Caco-2 (cell line): ENCODE measurements at regions not wholly inside any gene's neighbourhood (a gene's known extent, or its start where the extent isn't known, plus 50 kb on each side); places are given as distances from the start of the nearest gene placed in this dataset.

Experiments used
- BruUV-seq: library from RNA; stranded (reverse); fragments of 400-500 nt; replicated peaks from 2 replicates; lab custom pipeline; 2021; lab: Mats Ljungman, UMichigan
- CTCF ChIA-PET: fragments of 300-600 bp; sonication (Branson Sonifier 250); formaldehyde crosslinking; loops from one replicate; lab custom pipeline; 2022; ENCODE audit warnings: antibody characterized with exemption; lab: Charles Lee
- POLR2A ChIA-PET: fragments of 300-600 bp; sonication (Branson Sonifier 250); formaldehyde crosslinking; loops from one replicate; lab custom pipeline; 2022; ENCODE audit warnings: antibody characterized with exemption; lab: Charles Lee
- DNase-seq, 2 experiments: peaks; one replicate each; pipeline versions ENCODE4 v3.0.0 to v3.0.0-alpha.2; 2020 to 2022
- H3K27me3 ChIP-seq: replicated peaks from 2 replicates; pipeline ENCODE4 v1.6.0; 2011; ENCODE audit warnings: low read length; ENCODE audit not compliant: control insufficient read depth, insufficient read depth
- H3K36me3 ChIP-seq: 2 replicates; pipeline ENCODE4 v1.5.1; 2011; ENCODE audit warnings: low read length; ENCODE audit not compliant: control insufficient read depth, insufficient read depth
- H3K4me1 ChIP-seq: fragments of 250-450 bp; sonication (Bioruptor Pico); 2 replicates; pipeline ENCODE4 v1.5.1; 2020; ENCODE audit warnings: mild to moderate bottlenecking
- H3K4me3 ChIP-seq: 2 replicates; pipeline ENCODE4 v1.5.1; 2011; ENCODE audit warnings: low read depth, mild to moderate bottlenecking, control low read depth, low read length
- H3K9me3 ChIP-seq: fragments of 250-450 bp; sonication (Bioruptor Pico); 2 replicates; pipeline ENCODE4 v1.5.1; 2020; ENCODE audit warnings: mild to moderate bottlenecking, moderate library complexity
- H3K27ac Mint-ChIP-seq: one replicate; pipeline ENCODE4 v1.8.0; 2022; ENCODE audit warnings: mixed read lengths; ENCODE audit not compliant: unreplicated experiment
- H3K27me3 Mint-ChIP-seq: one replicate; pipeline ENCODE4 v1.8.0; 2022; ENCODE audit warnings: mixed read lengths; ENCODE audit not compliant: insufficient read depth, unreplicated experiment
- H3K36me3 Mint-ChIP-seq: one replicate; pipeline ENCODE4 v1.8.0; 2022; ENCODE audit warnings: mild to moderate bottlenecking, mixed read lengths; ENCODE audit not compliant: insufficient read depth, unreplicated experiment
- H3K4me1 Mint-ChIP-seq: one replicate; pipeline ENCODE4 v1.8.0; 2022; ENCODE audit warnings: low read depth, mixed read lengths; ENCODE audit not compliant: unreplicated experiment
- H3K4me3 Mint-ChIP-seq: one replicate; pipeline ENCODE4 v1.8.0; 2022; ENCODE audit warnings: mild to moderate bottlenecking, moderate library complexity, mixed read lengths; ENCODE audit not compliant: unreplicated experiment
- H3K9me3 Mint-ChIP-seq: one replicate; pipeline ENCODE4 v1.8.0; 2022; ENCODE audit warnings: mixed read lengths; ENCODE audit not compliant: unreplicated experiment
- CTCF ChIP-seq, 2 experiments: fragments of 200-600 bp in 1 of 2; IDR thresholded peaks; 1 replicate in 1 of 2; 2 replicates in 1 of 2; pipeline versions ENCODE4 v1.5.1 to v1.8.0; 2011 to 2022; ENCODE audit warnings: antibody characterized with exemption in 1 of 2, control low read depth in 1 of 2, inconsistent platforms in 1 of 2, low read depth in 1 of 2, low read length in 1 of 2, mild to moderate bottlenecking in 1 of 2, moderate library complexity in 1 of 2; ENCODE audit not compliant: insufficient read depth in 1 of 2, severe bottlenecking in 1 of 2, unreplicated experiment in 1 of 2
- intact Hi-C: fragments of 100-400 bp; cut with micrococcal nuclease; formaldehyde crosslinking; loops from one replicate; pipeline ENCODE4 v1.10.0; 2022; ENCODE audit not compliant: unreplicated experiment

- DNase-seq: no peak
- POLR2A ChIA-PET: no interaction called here
- intact Hi-C loops: no loop called here
Measured at GRCh38 chr1:90174246-90174645, 179.3 kb downstream of the ZNF326 start.

GRCh38 chr1:90162216-90162615, 167.3 kb downstream of the ZNF326 start:
- H3K9me3 ChIP-seq: no peaks in the 10 kb centered on the region
- H3K27me3 Mint-ChIP-seq: peaks cover 2% of the 10 kb centered on the region
- H3K4me3 Mint-ChIP-seq: no peak overlapping the region
- H3K36me3 Mint-ChIP-seq: no peaks in the 10 kb centered on the region
- no peak overlapping the region for H3K4me3 ChIP-seq
- peaks cover 6% of the 10 kb centered on the region for H3K4me1 Mint-ChIP-seq
- no peaks in the 10 kb centered on the region for H3K27me3 ChIP-seq
- intact Hi-C loops: no loop called here
- no peaks in the 10 kb centered on the region for H3K4me1 ChIP-seq
- POLR2A ChIA-PET: no interaction called here
- H3K27ac Mint-ChIP-seq: no peak overlapping the region
- H3K36me3 ChIP-seq: no peaks in the 10 kb centered on the region
- H3K9me3 Mint-ChIP-seq: peaks cover 7% of the 10 kb centered on the region
- DNase-seq: no peak
- TF ChIP-seq CTCF (IDR thresholded peaks at IDR 0.05; ENCODE audit: insufficient read depth in 1 of 2, low read depth in 1 of 2, low read length in 1 of 2, severe bottlenecking in 1 of 2, unreplicated experiment in 1 of 2): no peak
- BruUV-seq: no TSS peak
- CTCF ChIA-PET: no interaction called here

More at GRCh38 chr1:90174246-90174645, 179.3 kb downstream of the ZNF326 start:
- Histone ChIP-seq H3K4me3 (no peak overlapping the region), H3K9me3 (no peaks in the 10 kb centered on the region), H3K27me3 (no peaks in the 10 kb centered on the region), H3K4me1 (no peaks in the 10 kb centered on the region), H3K36me3 (no peaks in the 10 kb centered on the region)
- Mint-ChIP-seq H3K27ac (no peak overlapping the region), H3K9me3 (peaks cover 6% of the 10 kb centered on the region), H3K4me3 (no peak overlapping the region), H3K36me3 (no peaks in the 10 kb centered on the region), H3K27me3 (peaks cover 4% of the 10 kb centered on the region), H3K4me1 (no peaks in the 10 kb centered on the region)
- CTCF ChIA-PET: no interaction called here
- no TSS peak for BruUV-seq
- TF ChIP-seq CTCF (IDR thresholded peaks at IDR 0.05; ENCODE audit: insufficient read depth in 1 of 2, low read depth in 1 of 2, low read length in 1 of 2, severe bottlenecking in 1 of 2, unreplicated experiment in 1 of 2): no peak

GRCh38 chr1:90161625-90162024, 166.7 kb downstream of the ZNF326 start:
- intact Hi-C loops: no loop called here
- POLR2A ChIA-PET: no interaction called here
- no peaks in the 10 kb centered on the region for H3K27me3 ChIP-seq

More at GRCh38 chr1:90161625-90162024, 166.7 kb downstream of the ZNF326 start:
- Histone ChIP-seq H3K36me3 (no peaks in the 10 kb centered on the region), H3K9me3 (no peaks in the 10 kb centered on the region), H3K4me3 (no peak overlapping the region), H3K4me1 (no peaks in the 10 kb centered on the region)
- no peak for TF ChIP-seq CTCF (IDR thresholded peaks at IDR 0.05; ENCODE audit: insufficient read depth in 1 of 2, low read depth in 1 of 2, low read length in 1 of 2, severe bottlenecking in 1 of 2, unreplicated experiment in 1 of 2)
- peaks cover 6% of the 10 kb centered on the region for H3K4me1 Mint-ChIP-seq
- no peak for DNase-seq
- peaks cover 2% of the 10 kb centered on the region for H3K27me3 Mint-ChIP-seq
- H3K4me3 Mint-ChIP-seq: no peak overlapping the region
- H3K9me3 Mint-ChIP-seq: peaks cover 7% of the 10 kb centered on the region
- CTCF ChIA-PET: interaction anchor here (0.6 kb wide), 1 partner anchor 20 kb away, joined by 4 read pairs; no protein-coding TSS in a partner anchor
- BruUV-seq: no TSS peak
- no peak overlapping the region for H3K27ac Mint-ChIP-seq
- no peaks in the 10 kb centered on the region for H3K36me3 Mint-ChIP-seq
